Activated CD8-positive, alpha-beta T cell treated with anti-CD3 and anti-CD28 coated beads, Interleukin-2, amount 10 ng/mL, durations not matched to agents 7 days and 5 days (primary cell): ENCODE measurements at regions not wholly inside any gene's neighbourhood (a gene's known extent, or its start where the extent isn't known, plus 50 kb on each side); places are given as distances from the start of the nearest gene placed in this dataset.

Experiments used
- ATAC-seq: fragments of 150-1000 bp; cut with Tn5 transposase; one replicate; pipeline ENCODE4 v1.10.0; 2021; ENCODE audit warnings: moderate library complexity
- CTCF ChIA-PET: fragments of 350-600 bp; sonication (Branson Sonifier 250); formaldehyde crosslinking; loops from one replicate; lab custom pipeline; 2021; ENCODE audit warnings: antibody characterized with exemption; lab: Charles Lee
- POLR2A ChIA-PET: fragments of 350-600 bp; sonication (Branson Sonifier 250); formaldehyde crosslinking; loops from one replicate; lab custom pipeline; 2021; ENCODE audit warnings: antibody characterized with exemption; lab: Charles Lee
- DNase-seq: peaks from one replicate; pipeline ENCODE4 v3.0.0-alpha.2; 2020
- H3K27ac Mint-ChIP-seq: one replicate; pipeline ENCODE4 v1.8.0; 2021; ENCODE audit warnings: mild to moderate bottlenecking, mixed read lengths
- H3K27me3 Mint-ChIP-seq: one replicate; pipeline ENCODE4 v1.8.0; 2021; ENCODE audit warnings: low read depth, mixed read lengths
- H3K36me3 Mint-ChIP-seq: one replicate; pipeline ENCODE4 v1.8.0; 2021; ENCODE audit warnings: low read depth, mixed read lengths
- H3K4me1 Mint-ChIP-seq: one replicate; pipeline ENCODE4 v1.8.0; 2021; ENCODE audit warnings: low read depth, mixed read lengths
- H3K4me3 Mint-ChIP-seq: one replicate; pipeline ENCODE4 v1.8.0; 2021; ENCODE audit warnings: mild to moderate bottlenecking, mixed read lengths
- H3K9me3 Mint-ChIP-seq: one replicate; pipeline ENCODE4 v1.8.0; 2022; ENCODE audit warnings: mixed read lengths; ENCODE audit not compliant: insufficient read depth

GRCh38 chr2:204486321-204486720, 59.0 kb upstream of the PARD3B start:
- ChIA-PET CTCF (no interaction called here), POLR2A (no interaction called here)
- H3K4me3 Mint-ChIP-seq: no peak overlapping the region
- no peaks in the 10 kb centered on the region for H3K36me3 Mint-ChIP-seq
- DNase-seq: no peak
- no peak for ATAC-seq
- no peaks in the 10 kb centered on the region for H3K4me1 Mint-ChIP-seq
- H3K27ac Mint-ChIP-seq: no peak overlapping the region
- H3K27me3 Mint-ChIP-seq: peaks cover 10% of the 10 kb centered on the region
- no peaks in the 10 kb centered on the region for H3K9me3 Mint-ChIP-seq

- no peak overlapping the region for H3K4me3 Mint-ChIP-seq
- CTCF ChIA-PET: no interaction called here
- POLR2A ChIA-PET: no interaction called here
- no peaks in the 10 kb centered on the region for H3K36me3 Mint-ChIP-seq
- no peaks in the 10 kb centered on the region for H3K4me1 Mint-ChIP-seq
- ATAC-seq (no peak), DNase-seq (no peak)
- H3K9me3 Mint-ChIP-seq: no peaks in the 10 kb centered on the region
- H3K27me3 Mint-ChIP-seq: peaks cover 10% of the 10 kb centered on the region
- H3K27ac Mint-ChIP-seq: no peak overlapping the region
These were observed 58.5 kb upstream of the PARD3B start for GRCh38 chr2:204486805-204487204.

- CTCF ChIA-PET: no interaction called here
- no peak for ATAC-seq
- POLR2A ChIA-PET: no interaction called here
- no peaks in the 10 kb centered on the region for H3K36me3 Mint-ChIP-seq
- no peaks in the 10 kb centered on the region for H3K4me1 Mint-ChIP-seq
- peaks cover 10% of the 10 kb centered on the region for H3K27me3 Mint-ChIP-seq
- H3K4me3 Mint-ChIP-seq: no peak overlapping the region
- H3K9me3 Mint-ChIP-seq: no peaks in the 10 kb centered on the region
- no peak overlapping the region for H3K27ac Mint-ChIP-seq
- no peak for DNase-seq
These were observed 57.6 kb upstream of the PARD3B start for GRCh38 chr2:204487447-204488229.

GRCh38 chr2:204491528-204491927, 53.7 kb upstream of the PARD3B start:
- H3K9me3 Mint-ChIP-seq: no peaks in the 10 kb centered on the region
- DNase-seq (no peak), ATAC-seq (no peak)
- POLR2A ChIA-PET: no interaction called here
- H3K27ac Mint-ChIP-seq: no peak overlapping the region
- H3K4me3 Mint-ChIP-seq: no peak overlapping the region
- no peaks in the 10 kb centered on the region for H3K4me1 Mint-ChIP-seq
- CTCF ChIA-PET: no interaction called here
- H3K27me3 Mint-ChIP-seq: peaks cover 10% of the 10 kb centered on the region
- H3K36me3 Mint-ChIP-seq: no peaks in the 10 kb centered on the region

GRCh38 chr2:204492417-204492816, 52.9 kb upstream of the PARD3B start:
- H3K27ac Mint-ChIP-seq: no peak overlapping the region
- no peaks in the 10 kb centered on the region for H3K4me1 Mint-ChIP-seq
- no peaks in the 10 kb centered on the region for H3K9me3 Mint-ChIP-seq
- DNase-seq (no peak), ATAC-seq (no peak)
- no peaks in the 10 kb centered on the region for H3K36me3 Mint-ChIP-seq
- ChIA-PET POLR2A (no interaction called here), CTCF (no interaction called here)
- peaks cover 5% of the 10 kb centered on the region for H3K27me3 Mint-ChIP-seq
- H3K4me3 Mint-ChIP-seq: no peak overlapping the region

GRCh38 chr2:204494681-204495080, 50.6 kb upstream of the PARD3B start:
- H3K9me3 Mint-ChIP-seq: no peaks in the 10 kb centered on the region
- no peak overlapping the region for H3K27ac Mint-ChIP-seq
- H3K4me1 Mint-ChIP-seq: no peaks in the 10 kb centered on the region
- H3K27me3 Mint-ChIP-seq: peaks cover 5% of the 10 kb centered on the region
- ChIA-PET CTCF (no interaction called here), POLR2A (no interaction called here)
- no peak for ATAC-seq
- H3K36me3 Mint-ChIP-seq: no peaks in the 10 kb centered on the region
- no peak for DNase-seq
- no peak overlapping the region for H3K4me3 Mint-ChIP-seq

- H3K36me3 Mint-ChIP-seq: no peaks in the 10 kb centered on the region
- H3K4me1 Mint-ChIP-seq: no peaks in the 10 kb centered on the region
- H3K27ac Mint-ChIP-seq: no peak overlapping the region
- ATAC-seq (no peak), DNase-seq (no peak)
- ChIA-PET POLR2A (no interaction called here), CTCF (no interaction called here)
- peaks cover 3% of the 10 kb centered on the region for H3K27me3 Mint-ChIP-seq
- H3K4me3 Mint-ChIP-seq: no peak overlapping the region
- no peaks in the 10 kb centered on the region for H3K9me3 Mint-ChIP-seq
These were observed 49.9 kb upstream of the PARD3B start for GRCh38 chr2:204495381-204495780.
